ENCODE measurements at regions not wholly inside any gene's neighbourhood (a gene's known extent, or its start where the extent isn't known, plus 50 kb on each side); places are given as distances from the start of the nearest gene placed in this dataset.

DNA sequence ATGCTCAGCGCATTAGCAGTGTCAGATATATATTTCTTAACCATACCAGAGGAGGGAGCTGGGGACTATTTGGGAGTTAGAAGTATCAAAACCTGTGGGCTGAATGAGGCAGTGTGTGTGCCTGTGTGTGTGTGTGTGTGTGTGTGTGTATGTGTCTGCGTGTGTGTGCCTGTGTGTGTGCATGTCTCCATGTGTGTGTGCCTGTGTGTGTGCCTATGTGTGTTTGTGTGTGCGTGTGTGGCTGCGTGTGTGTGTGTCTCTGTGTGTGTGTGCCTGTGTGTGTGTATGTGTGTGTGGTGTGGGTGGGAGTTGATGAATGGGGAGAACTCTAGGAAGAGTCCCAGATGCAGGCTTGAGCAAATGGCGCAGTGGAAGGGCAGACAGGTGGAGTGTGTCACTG is 92.9 kb downstream of the PAX1 start:
- TF ChIP-seq, protein P1, sequence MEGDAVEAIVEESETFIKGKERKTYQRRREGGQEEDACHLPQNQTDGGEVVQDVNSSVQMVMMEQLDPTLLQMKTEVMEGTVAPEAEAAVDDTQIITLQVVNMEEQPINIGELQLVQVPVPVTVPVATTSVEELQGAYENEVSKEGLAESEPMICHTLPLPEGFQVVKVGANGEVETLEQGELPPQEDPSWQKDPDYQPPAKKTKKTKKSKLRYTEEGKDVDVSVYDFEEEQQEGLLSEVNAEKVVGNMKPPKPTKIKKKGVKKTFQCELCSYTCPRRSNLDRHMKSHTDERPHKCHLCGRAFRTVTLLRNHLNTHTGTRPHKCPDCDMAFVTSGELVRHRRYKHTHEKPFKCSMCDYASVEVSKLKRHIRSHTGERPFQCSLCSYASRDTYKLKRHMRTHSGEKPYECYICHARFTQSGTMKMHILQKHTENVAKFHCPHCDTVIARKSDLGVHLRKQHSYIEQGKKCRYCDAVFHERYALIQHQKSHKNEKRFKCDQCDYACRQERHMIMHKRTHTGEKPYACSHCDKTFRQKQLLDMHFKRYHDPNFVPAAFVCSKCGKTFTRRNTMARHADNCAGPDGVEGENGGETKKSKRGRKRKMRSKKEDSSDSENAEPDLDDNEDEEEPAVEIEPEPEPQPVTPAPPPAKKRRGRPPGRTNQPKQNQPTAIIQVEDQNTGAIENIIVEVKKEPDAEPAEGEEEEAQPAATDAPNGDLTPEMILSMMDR (IDR thresholded peaks at IDR 0.05; ENCODE audit: insufficient read depth, low read depth, low read length): no peak
- TF ChIP-seq EZH2 (IDR thresholded peaks at IDR 0.05; ENCODE audit: insufficient read depth, low read length): no peak

Measured in astrocyte (in vitro differentiated cells and primary cell).